Left lung (tissue), 4 donors: ENCODE measurements at regions not wholly inside any gene's neighbourhood (a gene's known extent, or its start where the extent isn't known, plus 50 kb on each side); places are given as distances from the start of the nearest gene placed in this dataset.
A peak's percentile ranks its signal among the peaks of the same experiment; 100 is the strongest.

Experiments used
- ATAC-seq: fragments of 200-7000 bp; cut with Tn5 transposase; one replicate; pipeline ENCODE4 v1.9.1; 2020; ENCODE audit warnings: moderate library complexity
- DNase-seq, 4 donors: peaks; one replicate each; pipeline ENCODE4 v3.0.0-alpha.2; 2013 to 2020
- H3K27ac ChIP-seq, 2 donors: fragments of 200-600 bp; sonication (generic) in 1 of 2; one replicate each; pipeline versions ENCODE4 v1.5.0 to v1.8.0; 2020 to 2021
- H3K27me3 ChIP-seq, 2 donors: fragments of 200-600 bp; sonication (generic) in 1 of 2; one replicate each; pipeline versions ENCODE4 v1.5.0 to v1.8.0; 2020 to 2021
- H3K36me3 ChIP-seq, 2 donors: fragments of 200-600 bp; sonication (generic) in 1 of 2; one replicate each; pipeline versions ENCODE4 v1.5.0 to v1.8.0; 2020 to 2021
- H3K4me1 ChIP-seq, 2 donors: fragments of 200-600 bp; one replicate each; pipeline ENCODE4 v1.8.0; 2021
- H3K4me3 ChIP-seq, 2 donors: fragments of 200-600 bp; sonication (generic) in 1 of 2; one replicate each; pipeline versions ENCODE4 v1.5.0 to v1.8.0; 2020 to 2021; ENCODE audit warnings: mild to moderate bottlenecking in 1 of 2
- H3K9me3 ChIP-seq, 2 donors: fragments of 200-600 bp; sonication (generic) in 1 of 2; one replicate each; pipeline versions ENCODE4 v1.5.0 to v1.8.0; 2020 to 2021
- CTCF ChIP-seq, 2 donors: fragments of 200-600 bp; sonication (generic) in 1 of 2; IDR thresholded peaks; one replicate each; pipeline versions ENCODE4 v1.5.0 to v1.8.0; 2021; ENCODE audit warnings: antibody characterized with exemption in 2 of 2
- intact Hi-C, 2 donors: fragments of 100-400 bp; cut with DNase I; formaldehyde crosslinking; loops; one replicate each; pipeline versions ENCODE4 v1.11.2 to v1.14.2; 2022
- donor health status: DM: no; HTN: yes; CAD: no.
- donor health status: DM: no; HTN: no; CAD: no.

GRCh38 chr16:35186045-35186759 is 1726.8 kb downstream of the TP53TG3F start:
- Histone ChIP-seq H3K36me3 (no peaks in the 10 kb centered on the region), H3K4me1 (no peaks in the 10 kb centered on the region), H3K27me3 (no peaks in the 10 kb centered on the region), H3K4me3 (no peak overlapping the region), H3K9me3 (peaks cover 0 to 44% of the 10 kb centered on the region in 2 donors), H3K27ac (no peak overlapping the region)
- TF ChIP-seq CTCF (IDR thresholded peaks at IDR 0.05), result no peak
- ATAC-seq (no peak), DNase-seq (no peak)
- intact Hi-C loops, result no loop called here

GRCh38 chr16:35187665-35188225 is 1728.3 kb downstream of the TP53TG3F start:
- TF ChIP-seq CTCF (IDR thresholded peaks at IDR 0.05), result no peak
- DNase-seq (no peak), ATAC-seq (no peak)
- no peak overlapping the region for H3K4me3 ChIP-seq
- H3K36me3 ChIP-seq, result no peaks in the 10 kb centered on the region
- H3K4me1 ChIP-seq, result no peaks in the 10 kb centered on the region
- peaks cover 0 to 33% of the 10 kb centered on the region in 2 donors for H3K9me3 ChIP-seq
- intact Hi-C loops, result no loop called here
- no peaks in the 10 kb centered on the region for H3K27me3 ChIP-seq
- no peak overlapping the region for H3K27ac ChIP-seq

- TF ChIP-seq CTCF (IDR thresholded peaks at IDR 0.05), result no peak
- Histone ChIP-seq H3K4me1 (no peaks in the 10 kb centered on the region), H3K36me3 (no peaks in the 10 kb centered on the region), H3K27ac (no peak overlapping the region), H3K4me3 (no peak overlapping the region), H3K27me3 (no peaks in the 10 kb centered on the region), H3K9me3 (peaks cover 0 to 30% of the 10 kb centered on the region in 2 donors)
- intact Hi-C loops, result no loop called here
- ATAC-seq (peak; percentile 30), DNase-seq (peak in 1 of 4 donors; percentile 67)
Measured at GRCh38 chr16:35188288-35189155, 1729.1 kb downstream of the TP53TG3F start.

GRCh38 chr16:35192993-35193392 is 1733.6 kb downstream of the TP53TG3F start:
- intact Hi-C loops, result no loop called here
- no peak overlapping the region for H3K27ac ChIP-seq
- H3K36me3 ChIP-seq, result no peaks in the 10 kb centered on the region
- DNase-seq (no peak), ATAC-seq (no peak)
- peaks cover 0 to 44% of the 10 kb centered on the region in 2 donors for H3K9me3 ChIP-seq
- no peak overlapping the region for H3K4me3 ChIP-seq
- no peaks in the 10 kb centered on the region for H3K27me3 ChIP-seq
- no peaks in the 10 kb centered on the region for H3K4me1 ChIP-seq
- TF ChIP-seq CTCF (IDR thresholded peaks at IDR 0.05), result no peak

GRCh38 chr16:35193956-35194355 is 1734.5 kb downstream of the TP53TG3F start:
- H3K36me3 ChIP-seq, result no peaks in the 10 kb centered on the region
- H3K27me3 ChIP-seq, result no peaks in the 10 kb centered on the region
- no peaks in the 10 kb centered on the region for H3K4me1 ChIP-seq
- H3K27ac ChIP-seq, result no peak overlapping the region
- TF ChIP-seq CTCF (IDR thresholded peaks at IDR 0.05), result no peak
- DNase-seq (no peak), ATAC-seq (no peak)
- H3K4me3 ChIP-seq, result no peak overlapping the region
- intact Hi-C loops, result no loop called here
- peaks cover 0 to 40% of the 10 kb centered on the region in 2 donors for H3K9me3 ChIP-seq
